Pancreas (tissue), 10 donors: ENCODE measurements at regions not wholly inside any gene's neighbourhood (a gene's known extent, or its start where the extent isn't known, plus 50 kb on each side); places are given as distances from the start of the nearest gene placed in this dataset.

ENCODE experiments used
- ATAC-seq, 4 donors: fragments of 200-7000 bp; cut with Tn5 transposase; one replicate each; pipeline versions ENCODE4 v1.8.0 to v1.9.1; 2020; ENCODE audit warnings: mild to moderate bottlenecking in 4 of 4, moderate library complexity in 4 of 4
- DNase-seq, 6 donors: peaks; one replicate each; pipeline ENCODE4 v3.0.0-alpha.2; 2020
- FAIRE-seq: peaks from 2 replicates; lab custom pipeline; 2012; peaks lifted over from hg19 to GRCh38; lab: Jason Lieb, UNC
- H3K27ac ChIP-seq, 4 donors: fragments of 200-600 bp; sonication (generic); 1 replicate in 3 of 4; 2 replicates in 1 of 4; pipeline versions ENCODE4 v1.5.0 to v1.8.0; 2020
- H3K27me3 ChIP-seq, 4 donors: fragments of 200-600 bp; one replicate each; pipeline ENCODE4 v1.8.0; 2021
- H3K36me3 ChIP-seq, 3 donors: fragments of 200-600 bp; sonication (generic) in 1 of 3; one replicate each; pipeline versions ENCODE4 v1.5.0 to v1.8.0; 2020 to 2021
- H3K4me1 ChIP-seq, 3 donors: fragments of 200-600 bp; one replicate each; pipeline ENCODE4 v1.8.0; 2021
- H3K4me3 ChIP-seq, 4 donors: fragments of 200-600 bp; sonication (generic) in 2 of 4; one replicate each; pipeline versions ENCODE4 v1.5.0 to v1.8.0; 2020 to 2021
- H3K9me3 ChIP-seq, 4 donors: fragments of 200-600 bp; one replicate each; pipeline ENCODE4 v1.8.0; 2021
- CTCF ChIP-seq, 4 donors: fragments of 200-600 bp; sonication (generic) in 3 of 4; IDR thresholded peaks; one replicate each; pipeline versions ENCODE4 v1.5.0 to v1.8.0; 2021; ENCODE audit warnings: antibody characterized with exemption in 4 of 4
- WGBS, 2 donors: extraction: QIAGEN DNeasy Blood & Tissue Kit; methylation state at CpG; one replicate each; pipeline ENCODE4 v1.1.7; 2013; 5-methylcytosine and 5-hydroxymethylcytosine counted together
- intact Hi-C, 3 donors: fragments of 100-400 bp; cut with DNase I; formaldehyde crosslinking; loops; one replicate each; pipeline versions ENCODE4 v1.11.1 to v1.14.2; 2022
- donor health status: healthy with polysubstance abuse.
- donor health status: DM: no; HTN: no; CAD: no; lungs with moderate emphysema.
- donor health status: DM: no; HTN: no; CAD: no.
- donor health status: control.
- donor health status: control.
- donor health status: Bipolar disorder and iron deficiency.
- donor health status: DM: yes; HTN: yes; CAD: no.
- donor health status: DM: no; HTN: no; CAD: no.
- donor health status: DM: no; HTN: no; CAD: no.
- donor health status: DM: yes; HTN: yes; CAD: no.

- H3K4me3 ChIP-seq: no peak overlapping the region
- WGBS, 2 donors: 57 to 85% methylated on average over 1 of the region's 1 CpG
- no peak overlapping the region for H3K27ac ChIP-seq
- no peaks in the 10 kb centered on the region for H3K36me3 ChIP-seq
- no peak for TF ChIP-seq CTCF (IDR thresholded peaks at IDR 0.05)
- intact Hi-C loops: no loop called here
- no peaks in the 10 kb centered on the region for H3K27me3 ChIP-seq
- DNase-seq: no peak
- H3K9me3 ChIP-seq: no peaks in the 10 kb centered on the region
- H3K4me1 ChIP-seq: peaks cover 0 to 6% (median 4%) of the 10 kb centered on the region in 3 donors
- ATAC-seq: no peak
- FAIRE-seq: no peak
These were observed 156.6 kb upstream of the TMEM196 start for GRCh38 chr7:19930051-19930450.

GRCh38 chr7:19928247-19928646, 154.8 kb upstream of the TMEM196 start:
- no peaks in the 10 kb centered on the region for H3K27me3 ChIP-seq
- peaks cover 0 to 6% (median 4%) of the 10 kb centered on the region in 3 donors for H3K4me1 ChIP-seq
- H3K9me3 ChIP-seq: no peaks in the 10 kb centered on the region
- no peak overlapping the region for H3K27ac ChIP-seq
- DNase-seq (no peak), ATAC-seq (no peak), FAIRE-seq (no peak)
- TF ChIP-seq CTCF (IDR thresholded peaks at IDR 0.05): no peak
- intact Hi-C loops: no loop called here
- H3K36me3 ChIP-seq: no peaks in the 10 kb centered on the region
- H3K4me3 ChIP-seq: no peak overlapping the region

- Histone ChIP-seq H3K4me1 (no peaks in the 10 kb centered on the region), H3K27me3 (no peaks in the 10 kb centered on the region), H3K27ac (no peak overlapping the region), H3K4me3 (no peak overlapping the region), H3K9me3 (no peaks in the 10 kb centered on the region), H3K36me3 (no peaks in the 10 kb centered on the region)
- TF ChIP-seq CTCF (IDR thresholded peaks at IDR 0.05): no peak
- WGBS, 2 donors: 89 to 95% methylated on average over 7 of the region's 7 CpGs
- ATAC-seq (no peak), FAIRE-seq (no peak), DNase-seq (no peak)
- intact Hi-C loops: no loop called here
These were observed 147.3 kb upstream of the TMEM196 start for GRCh38 chr7:19920705-19921104.

GRCh38 chr7:19920166-19920565, 146.7 kb upstream of the TMEM196 start:
- DNase-seq (no peak), FAIRE-seq (no peak), ATAC-seq (peak in 1 of 4 donors; percentile 14)
- H3K9me3 ChIP-seq: no peaks in the 10 kb centered on the region
- no peaks in the 10 kb centered on the region for H3K27me3 ChIP-seq
- TF ChIP-seq CTCF (IDR thresholded peaks at IDR 0.05): no peak
- intact Hi-C loops: no loop called here
- H3K27ac ChIP-seq: no peak overlapping the region
- H3K36me3 ChIP-seq: no peaks in the 10 kb centered on the region
- H3K4me1 ChIP-seq: no peaks in the 10 kb centered on the region
- 44 to 61% methylated on average over 6 of the region's 6 CpGs for WGBS, 2 donors
- H3K4me3 ChIP-seq: no peak overlapping the region

- FAIRE-seq: peak; percentile 37
These were observed 146.1 kb upstream of the TMEM196 start for GRCh38 chr7:19919261-19920095.

More at GRCh38 chr7:19919261-19920095, 146.1 kb upstream of the TMEM196 start:
- intact Hi-C loops: no loop called here
- H3K36me3 ChIP-seq: no peaks in the 10 kb centered on the region
- ATAC-seq (no peak), DNase-seq (no peak)
- H3K27ac ChIP-seq: no peak overlapping the region
- no peak for TF ChIP-seq CTCF (IDR thresholded peaks at IDR 0.05)
- H3K27me3 ChIP-seq: no peaks in the 10 kb centered on the region
- H3K4me3 ChIP-seq: no peak overlapping the region
- WGBS, 2 donors: 47 to 52% methylated on average over 6 of the region's 6 CpGs
- H3K4me1 ChIP-seq: no peaks in the 10 kb centered on the region
- H3K9me3 ChIP-seq: no peaks in the 10 kb centered on the region
